Smooth muscle cell of the brain vasculature (primary cell): ENCODE measurements at regions not wholly inside any gene's neighbourhood (a gene's known extent, or its start where the extent isn't known, plus 50 kb on each side); places are given as distances from the start of the nearest gene placed in this dataset.
"Not testable (repeated sequence)": the region's sequence is repeated elsewhere in the genome, so short reads cannot be mapped to it uniquely, and the experiment has no call there.

Source experiments
- DNase-seq: peaks from one replicate; pipeline ENCODE4 v3.0.0-alpha.2; 2012; ENCODE audit warnings: low read depth, low spot score

DNA sequence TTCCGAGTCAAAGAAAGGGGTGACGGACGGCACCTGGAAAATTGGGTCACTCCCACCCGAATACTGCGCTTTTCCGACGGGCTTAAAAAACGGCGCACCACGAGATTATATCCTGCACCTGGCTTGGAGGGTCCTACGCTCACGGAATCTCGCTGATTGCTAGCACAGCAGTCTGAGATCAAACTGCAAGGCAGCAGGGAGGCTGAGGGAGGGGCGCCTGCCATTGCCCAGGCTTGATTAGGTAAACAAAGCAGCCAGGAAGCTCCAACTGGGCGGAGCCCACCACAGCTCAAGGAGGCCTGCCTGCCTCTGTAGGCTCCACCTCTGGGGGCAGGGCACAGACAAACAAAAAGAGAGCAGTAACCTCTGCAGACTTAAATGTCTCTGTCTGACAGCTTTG lies 663.1 kb downstream of the CPS1 start:
- not testable (repeated sequence) for DNase-seq

GRCh38 chr2:211225784-211226183 lies 669.4 kb downstream of the CPS1 start:
- DNase-seq, result no peak

DNA sequence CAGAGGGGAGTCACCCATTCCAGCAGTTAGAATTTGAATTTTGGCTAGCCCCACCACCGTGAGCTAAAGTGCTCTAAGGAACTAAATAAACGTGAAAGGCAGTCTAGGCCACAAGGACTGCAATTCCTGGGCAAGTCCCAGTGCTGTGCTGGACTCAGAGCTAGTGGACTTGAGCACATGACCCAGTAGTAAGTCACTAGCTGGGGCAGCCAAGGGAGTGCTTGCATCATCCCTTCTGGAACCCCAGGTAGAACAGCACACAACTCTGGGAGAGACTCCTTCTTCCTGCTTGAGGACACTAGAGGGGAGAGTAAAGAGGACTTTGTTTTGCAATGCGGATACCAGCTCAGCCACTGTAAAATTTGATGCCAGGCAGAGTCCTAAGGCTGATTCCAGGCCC lies 672.2 kb downstream of the CPS1 start:
- DNase-seq, result no peak

DNA sequence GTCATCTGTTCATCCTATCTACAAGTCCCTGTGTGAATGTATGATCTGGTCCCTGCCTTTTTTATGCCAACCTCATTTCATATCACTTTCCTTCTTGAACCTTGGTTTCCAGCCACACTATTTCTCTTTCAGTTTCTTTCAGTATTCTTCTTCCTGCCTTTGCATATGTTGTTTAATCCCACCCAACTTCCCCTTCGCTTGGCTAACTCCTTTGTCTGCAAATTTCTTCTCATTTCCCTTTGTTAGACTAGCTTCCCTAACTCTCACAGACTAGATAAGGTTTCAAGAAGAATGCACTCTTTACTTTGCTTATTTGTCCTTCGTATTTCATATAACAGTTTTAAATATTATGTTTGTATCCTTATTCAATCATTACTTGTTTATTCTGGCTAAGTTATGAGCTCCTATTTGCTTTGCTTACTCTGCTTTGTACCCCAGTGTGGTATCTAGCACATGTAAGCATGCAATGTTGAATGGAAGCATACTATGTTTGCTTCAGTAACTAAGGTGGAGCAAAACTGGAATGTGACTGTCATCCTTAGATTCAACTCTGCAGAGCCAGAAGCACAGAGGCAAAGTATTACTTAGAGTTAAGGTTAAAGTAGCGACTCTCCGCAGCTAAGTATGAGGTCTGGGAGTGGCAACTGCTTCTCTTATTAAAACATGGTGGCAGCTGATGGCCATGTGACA lies 681.3 kb downstream of the CPS1 start:
- no peak for DNase-seq

GRCh38 chr2:211241891-211242290 lies 685.5 kb downstream of the CPS1 start:
- DNase-seq, result no peak

DNA sequence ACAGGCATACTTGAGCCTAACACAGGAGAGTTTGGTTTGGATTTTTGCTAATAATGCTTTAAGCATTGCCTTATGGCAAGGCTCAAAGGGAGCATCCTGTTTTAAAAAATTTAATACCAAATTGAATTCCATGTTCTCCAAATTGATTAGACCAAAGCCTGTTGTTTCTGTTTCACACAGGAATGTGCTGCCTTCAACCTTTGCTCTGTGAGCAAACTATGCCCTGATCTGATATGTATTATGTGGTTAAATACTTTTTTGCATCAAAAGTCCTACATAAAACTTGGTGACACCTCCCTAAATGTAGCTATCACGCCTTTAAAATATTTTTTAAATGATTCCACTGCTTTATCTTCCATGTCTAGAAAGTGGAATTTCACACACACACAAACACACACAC lies 691.4 kb downstream of the CPS1 start:
- DNase-seq, result no peak

GRCh38 chr2:211248841-211249240 lies 692.4 kb downstream of the CPS1 start:
- DNase-seq, result no peak

DNA sequence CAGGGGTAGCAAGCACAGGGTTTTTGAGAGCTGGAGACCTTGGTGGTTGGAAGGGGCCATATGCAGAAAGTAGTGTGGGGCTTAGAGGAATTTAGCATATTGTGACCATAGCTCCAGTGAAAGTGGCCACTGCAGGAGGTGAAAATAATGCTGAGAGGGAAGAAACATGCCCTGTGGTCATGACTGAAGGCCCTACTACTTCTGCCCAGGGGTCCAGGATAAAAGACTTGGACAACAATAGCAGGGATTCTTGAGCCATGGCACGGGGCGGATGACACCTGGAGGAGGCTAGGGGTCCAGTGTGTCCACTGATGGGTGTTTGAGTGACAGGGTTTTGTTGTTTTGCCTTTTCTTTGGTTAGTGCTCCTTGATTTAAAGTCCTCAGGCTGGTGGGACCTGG lies 694.6 kb downstream of the CPS1 start:
- no peak for DNase-seq

DNA sequence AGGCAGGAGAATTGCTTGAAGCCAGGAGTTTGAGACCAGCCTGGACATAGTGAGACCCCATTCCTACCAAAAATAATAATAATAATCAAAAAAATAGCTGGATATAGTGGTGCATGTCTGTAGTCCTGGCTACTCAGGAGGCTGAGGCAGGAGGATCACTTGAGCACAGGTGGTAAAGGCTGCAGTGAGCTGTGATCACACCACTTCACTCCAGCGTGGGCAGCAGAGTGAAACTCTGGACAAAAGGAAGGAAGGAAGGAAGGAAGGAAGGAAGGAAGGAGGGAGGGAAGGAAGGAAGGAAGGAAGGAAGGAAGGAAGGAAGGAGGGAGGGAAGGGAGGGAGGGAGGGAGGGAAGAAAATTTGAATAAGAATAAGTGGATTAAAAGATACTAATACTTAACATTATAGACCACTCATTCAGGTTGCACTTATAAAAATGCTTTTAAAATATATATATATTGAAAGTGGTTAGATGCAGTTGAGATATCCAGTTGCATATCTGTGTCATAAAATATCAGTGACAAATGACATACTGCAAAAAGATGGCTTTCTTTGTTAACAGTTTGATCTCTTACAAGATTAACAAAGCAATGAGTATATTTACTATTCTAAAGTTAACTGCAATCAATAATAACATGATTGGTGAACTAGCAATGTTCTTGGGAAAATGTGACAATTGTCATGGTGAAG lies 702.4 kb downstream of the CPS1 start:
- no peak for DNase-seq

- DNase-seq, result no peak
Measured at GRCh38 chr2:211259831-211260476, 703.6 kb downstream of the CPS1 start.

DNA sequence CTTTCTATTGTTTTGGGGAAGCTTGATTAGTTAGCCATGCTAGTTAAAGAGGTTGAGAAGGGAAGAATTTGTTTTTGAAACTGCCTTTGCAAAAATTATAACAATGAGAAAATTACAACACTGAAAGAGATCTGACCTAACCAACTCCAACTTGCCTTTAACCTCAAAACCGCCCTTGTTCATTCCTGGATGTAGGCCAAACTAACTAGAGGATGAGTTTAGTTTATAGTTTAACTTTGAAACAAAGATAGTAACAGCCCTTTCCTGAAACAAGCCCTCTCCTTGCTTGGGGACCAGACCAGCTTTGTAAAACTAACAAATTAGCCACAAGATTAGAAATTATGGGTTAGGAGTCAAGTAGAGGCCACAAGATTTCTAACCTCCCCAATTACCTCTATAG lies 713.9 kb downstream of the CPS1 start:
- DNase-seq, result no peak

DNA sequence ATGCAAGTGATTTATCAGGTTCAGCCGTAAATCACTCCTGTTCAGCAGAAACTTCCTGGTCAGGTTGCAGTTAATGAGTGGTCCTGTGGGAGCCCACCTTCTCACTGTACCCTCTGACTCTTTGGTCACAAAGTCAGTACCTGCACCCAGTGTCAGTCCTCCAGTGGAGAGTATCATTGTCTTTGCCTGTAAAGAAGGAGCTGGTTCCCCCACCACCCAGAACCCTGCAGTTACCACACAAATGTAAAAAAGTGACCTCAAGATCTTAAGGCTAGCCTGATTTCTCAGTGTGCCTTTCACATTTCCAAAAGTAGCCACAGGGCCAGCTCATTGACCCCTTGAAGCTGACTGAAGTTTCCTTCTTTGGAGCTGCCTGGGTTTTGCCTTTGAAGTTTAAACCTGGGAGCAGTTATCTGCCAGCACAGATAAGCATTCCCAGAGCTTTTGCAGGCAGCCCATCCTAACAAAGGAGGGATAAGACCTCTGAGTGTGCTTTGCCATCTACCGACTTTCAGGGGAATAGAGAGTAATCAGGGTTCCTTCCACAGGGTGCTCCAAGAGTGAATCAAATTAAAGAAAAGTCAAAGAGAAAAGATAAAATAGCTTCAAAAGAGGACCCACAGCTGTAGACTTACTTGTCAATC lies 725.2 kb downstream of the CPS1 start:
- no peak for DNase-seq

DNA sequence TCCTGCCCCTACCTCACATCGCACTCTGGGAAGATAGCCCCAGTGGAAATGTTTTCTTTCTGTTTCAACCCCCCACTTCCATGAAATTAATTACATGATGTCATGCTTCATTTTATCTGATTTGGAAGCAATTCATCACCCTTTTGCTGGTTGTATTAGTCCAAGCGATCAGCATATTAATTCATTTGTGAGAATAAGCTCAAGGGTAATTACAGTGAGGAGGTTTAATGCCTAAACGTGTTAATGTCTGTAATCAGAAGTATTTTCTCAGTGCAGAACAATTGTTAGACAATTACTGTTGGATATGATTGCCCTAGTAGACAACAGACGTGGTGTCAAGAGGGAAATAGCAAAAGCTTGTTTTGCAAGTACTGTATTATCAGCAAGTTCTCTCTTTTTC lies 746.3 kb downstream of the CPS1 start:
- no peak for DNase-seq

GRCh38 chr2:211306929-211307328 lies 750.5 kb downstream of the CPS1 start:
- no peak for DNase-seq
